ENCODE measurements at regions not wholly inside any gene's neighbourhood (a gene's known extent, or its start where the extent isn't known, plus 50 kb on each side); places are given as distances from the start of the nearest gene placed in this dataset.

- no peaks in the 10 kb centered on the region for H3K27me3 ChIP-seq (ENCODE audit: control insufficient read depth, insufficient read depth, low read length, poor library complexity, severe bottlenecking)
- no peak overlapping the region for H3K4me3 ChIP-seq (ENCODE audit: insufficient read depth, low read depth, low read length)
- WGBS, 2 experiments: 70 to 72% methylated on average over 9 of the region's 9 CpGs
- no peak overlapping the region for H3K27ac ChIP-seq (ENCODE audit: insufficient read depth, low read depth, low read length, poor library complexity, severe bottlenecking)
- no peaks in the 10 kb centered on the region for H3K36me3 ChIP-seq (ENCODE audit: control insufficient read depth, insufficient read depth, low read length)
- H3K9me3 ChIP-seq (ENCODE audit: control insufficient read depth, low read length): no peaks in the 10 kb centered on the region
- peaks cover 14% of the 10 kb centered on the region for H3K4me1 ChIP-seq (ENCODE audit: control insufficient read depth, insufficient read depth, low read length)
Observed at GRCh38 chr16:51592001-51592501, 441.0 kb upstream of the SALL1 start.

DNA sequence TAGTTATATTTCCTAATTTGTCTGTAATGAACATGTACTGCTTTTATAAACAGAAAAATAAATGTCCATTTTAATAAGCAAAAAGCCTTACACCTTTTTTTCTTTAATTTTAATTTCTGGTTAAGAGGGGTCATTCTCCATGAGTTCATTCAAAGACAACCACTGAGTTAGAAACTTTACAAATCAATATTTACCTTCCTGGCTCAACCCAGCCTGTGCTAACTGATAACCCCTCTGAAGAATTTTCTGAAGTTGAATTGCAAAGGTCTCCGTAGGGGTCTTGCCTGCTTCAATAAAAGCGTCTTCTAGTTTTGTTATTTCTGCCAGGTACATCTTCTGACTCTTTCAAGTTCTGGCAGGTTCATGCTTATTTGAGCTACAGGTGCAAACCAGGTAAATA is 440.4 kb upstream of the SALL1 start:
- Histone ChIP-seq H3K4me1 (ENCODE audit: control insufficient read depth, insufficient read depth, low read length) (peaks cover 14% of the 10 kb centered on the region), H3K9me3 (ENCODE audit: control insufficient read depth, low read length) (no peaks in the 10 kb centered on the region), H3K27me3 (ENCODE audit: control insufficient read depth, insufficient read depth, low read length, poor library complexity, severe bottlenecking) (no peaks in the 10 kb centered on the region), H3K27ac (ENCODE audit: insufficient read depth, low read depth, low read length, poor library complexity, severe bottlenecking) (no peak overlapping the region), H3K36me3 (ENCODE audit: control insufficient read depth, insufficient read depth, low read length) (no peaks in the 10 kb centered on the region), H3K4me3 (ENCODE audit: insufficient read depth, low read depth, low read length) (no peak overlapping the region)
- WGBS, 2 experiments: 48 to 49% methylated on average over 2 of the region's 2 CpGs

DNA sequence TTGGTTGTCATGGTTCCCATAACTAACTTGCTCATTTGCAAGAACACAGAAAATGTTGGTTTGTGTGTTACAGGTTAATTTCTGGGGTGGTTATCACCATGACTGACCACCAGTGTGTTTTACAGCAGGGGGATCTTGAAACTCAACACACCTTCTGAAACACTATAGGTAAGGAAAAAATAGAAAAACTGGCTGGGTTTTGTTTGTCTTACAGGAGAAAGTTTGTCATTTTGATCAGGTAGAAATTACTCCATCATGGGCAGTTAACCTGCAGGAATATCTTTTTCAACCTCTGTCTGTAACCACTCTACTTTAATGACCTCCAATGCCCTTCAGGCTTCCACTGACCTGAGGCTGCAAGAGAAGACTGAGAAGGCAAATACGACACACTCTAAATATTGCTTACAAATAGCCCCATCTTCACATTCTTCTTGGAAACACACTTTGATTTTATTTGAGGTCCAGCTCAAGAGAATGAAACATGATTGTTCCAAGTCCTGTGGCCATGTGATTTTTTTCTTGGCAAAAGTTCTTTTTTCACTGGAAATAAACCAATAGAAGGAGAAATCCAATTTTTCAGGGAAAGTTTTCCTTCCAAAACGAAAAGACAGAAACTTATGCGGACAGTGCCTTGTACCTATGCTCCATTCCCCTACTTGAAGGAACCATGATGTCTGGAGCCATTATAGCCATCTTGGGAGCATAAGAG is 428.7 kb upstream of the SALL1 start:
- H3K27ac ChIP-seq (ENCODE audit: insufficient read depth, low read depth, low read length, poor library complexity, severe bottlenecking): no peak overlapping the region
- WGBS, 2 experiments: 94 to 95% methylated on average over 3 of the region's 3 CpGs
- no peaks in the 10 kb centered on the region for H3K36me3 ChIP-seq (ENCODE audit: control insufficient read depth, insufficient read depth, low read length)
- H3K9me3 ChIP-seq (ENCODE audit: control insufficient read depth, low read length): no peaks in the 10 kb centered on the region
- no peaks in the 10 kb centered on the region for H3K27me3 ChIP-seq (ENCODE audit: control insufficient read depth, insufficient read depth, low read length, poor library complexity, severe bottlenecking)
- peaks cover 6% of the 10 kb centered on the region for H3K4me1 ChIP-seq (ENCODE audit: control insufficient read depth, insufficient read depth, low read length)
- no peak overlapping the region for H3K4me3 ChIP-seq (ENCODE audit: insufficient read depth, low read depth, low read length)

DNA sequence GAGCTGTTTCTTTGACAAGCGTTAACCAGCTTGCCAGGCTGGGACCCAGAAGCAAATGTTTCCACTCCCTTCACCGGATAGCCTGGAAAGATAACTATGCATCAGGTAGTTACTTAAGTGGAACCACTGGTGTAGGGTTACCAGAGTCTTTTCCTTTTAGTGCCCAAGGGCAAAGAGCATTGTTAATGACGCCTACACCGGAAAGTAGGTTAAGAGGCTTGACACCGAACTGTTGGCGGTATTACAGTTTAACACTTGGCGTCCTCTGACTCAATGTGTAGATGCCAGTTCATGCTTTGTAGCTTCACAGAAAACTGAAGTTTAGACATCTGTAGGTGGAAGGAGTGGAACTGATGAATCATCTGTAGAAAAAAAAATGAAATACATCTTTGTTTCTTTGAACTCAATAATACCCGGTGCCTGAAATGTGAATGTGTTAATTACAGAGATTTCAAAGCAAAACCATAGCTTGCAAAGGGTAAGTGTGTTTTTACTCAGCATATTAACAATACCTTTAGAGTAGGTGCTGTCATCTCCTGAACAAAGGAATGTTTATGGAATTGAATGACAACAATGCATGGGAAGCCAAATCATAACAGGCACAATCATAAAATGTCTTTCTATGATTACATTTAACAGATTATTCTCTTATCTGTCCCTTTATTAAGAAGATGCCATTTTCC is 426.7 kb upstream of the SALL1 start:
- WGBS, 2 experiments: 78 to 79% methylated on average over 7 to 8 of the region's 8 CpGs
- Histone ChIP-seq H3K27me3 (ENCODE audit: control insufficient read depth, insufficient read depth, low read length, poor library complexity, severe bottlenecking) (no peaks in the 10 kb centered on the region), H3K9me3 (ENCODE audit: control insufficient read depth, low read length) (no peaks in the 10 kb centered on the region), H3K27ac (ENCODE audit: insufficient read depth, low read depth, low read length, poor library complexity, severe bottlenecking) (no peak overlapping the region), H3K4me1 (ENCODE audit: control insufficient read depth, insufficient read depth, low read length) (peaks cover 6% of the 10 kb centered on the region), H3K4me3 (ENCODE audit: insufficient read depth, low read depth, low read length) (no peak overlapping the region), H3K36me3 (ENCODE audit: control insufficient read depth, insufficient read depth, low read length) (no peaks in the 10 kb centered on the region)

DNA sequence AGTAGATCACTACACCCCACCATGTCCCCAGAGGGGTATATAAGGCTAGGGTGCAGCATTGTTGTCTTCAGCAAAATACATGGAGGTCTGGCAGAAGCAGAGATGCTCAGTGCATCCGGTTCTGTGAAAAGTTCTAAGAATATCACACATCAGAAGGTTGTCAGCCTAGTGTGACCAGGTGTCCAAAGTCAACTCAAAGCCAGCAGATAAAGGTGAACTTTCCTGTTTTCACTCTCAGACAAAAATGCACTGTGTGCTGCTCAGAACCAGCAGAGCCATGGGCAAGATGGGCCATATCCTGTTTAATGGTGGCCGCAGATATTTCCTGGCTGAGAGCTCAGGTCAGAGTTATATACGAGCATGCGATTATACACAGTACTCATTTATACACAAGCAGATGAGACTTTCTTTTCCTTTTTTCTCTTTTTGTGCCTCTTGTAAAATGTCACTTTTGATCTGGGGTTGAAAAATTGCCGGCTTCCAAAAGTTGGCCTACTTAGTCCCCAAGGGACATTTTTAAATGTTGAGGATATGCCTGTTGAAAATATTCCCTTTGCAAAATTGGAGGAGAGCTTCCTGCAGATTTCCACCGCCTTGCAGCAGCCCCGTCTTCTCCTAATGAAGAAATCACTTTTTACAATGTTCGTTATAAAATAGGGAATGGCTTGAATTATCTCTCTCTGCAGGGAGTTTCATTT is 425.6 kb upstream of the SALL1 start:
- peaks cover 6% of the 10 kb centered on the region for H3K4me1 ChIP-seq (ENCODE audit: control insufficient read depth, insufficient read depth, low read length)
- H3K36me3 ChIP-seq (ENCODE audit: control insufficient read depth, insufficient read depth, low read length): no peaks in the 10 kb centered on the region
- no peak overlapping the region for H3K4me3 ChIP-seq (ENCODE audit: insufficient read depth, low read depth, low read length)
- 93 to 97% methylated on average over 8 of the region's 8 CpGs for WGBS, 2 experiments
- no peaks in the 10 kb centered on the region for H3K27me3 ChIP-seq (ENCODE audit: control insufficient read depth, insufficient read depth, low read length, poor library complexity, severe bottlenecking)
- no peak overlapping the region for H3K27ac ChIP-seq (ENCODE audit: insufficient read depth, low read depth, low read length, poor library complexity, severe bottlenecking)
- H3K9me3 ChIP-seq (ENCODE audit: control insufficient read depth, low read length): no peaks in the 10 kb centered on the region

DNA sequence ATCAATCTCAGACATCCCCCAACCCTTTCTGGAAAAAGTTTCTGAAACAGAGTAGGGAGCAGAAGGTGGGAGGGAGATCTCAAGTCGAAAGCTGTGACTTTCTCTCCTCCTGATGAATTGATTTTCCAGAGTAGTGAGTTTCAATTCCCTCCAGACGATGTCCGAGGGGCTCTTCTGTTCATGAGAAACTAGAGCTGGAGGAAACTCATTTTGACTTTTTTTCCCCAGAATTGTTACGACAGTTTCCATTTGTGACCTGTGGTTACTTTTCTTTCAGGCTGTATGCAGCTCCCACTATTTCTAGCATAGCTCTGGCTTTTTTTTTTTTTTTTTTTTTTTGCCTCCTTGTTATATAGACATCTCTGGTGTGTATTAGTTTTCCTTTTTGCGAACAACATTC is 422.1 kb upstream of the SALL1 start:
- Histone ChIP-seq H3K4me1 (ENCODE audit: control insufficient read depth, insufficient read depth, low read length) (peaks cover 10% of the 10 kb centered on the region), H3K36me3 (ENCODE audit: control insufficient read depth, insufficient read depth, low read length) (no peaks in the 10 kb centered on the region)

DNA sequence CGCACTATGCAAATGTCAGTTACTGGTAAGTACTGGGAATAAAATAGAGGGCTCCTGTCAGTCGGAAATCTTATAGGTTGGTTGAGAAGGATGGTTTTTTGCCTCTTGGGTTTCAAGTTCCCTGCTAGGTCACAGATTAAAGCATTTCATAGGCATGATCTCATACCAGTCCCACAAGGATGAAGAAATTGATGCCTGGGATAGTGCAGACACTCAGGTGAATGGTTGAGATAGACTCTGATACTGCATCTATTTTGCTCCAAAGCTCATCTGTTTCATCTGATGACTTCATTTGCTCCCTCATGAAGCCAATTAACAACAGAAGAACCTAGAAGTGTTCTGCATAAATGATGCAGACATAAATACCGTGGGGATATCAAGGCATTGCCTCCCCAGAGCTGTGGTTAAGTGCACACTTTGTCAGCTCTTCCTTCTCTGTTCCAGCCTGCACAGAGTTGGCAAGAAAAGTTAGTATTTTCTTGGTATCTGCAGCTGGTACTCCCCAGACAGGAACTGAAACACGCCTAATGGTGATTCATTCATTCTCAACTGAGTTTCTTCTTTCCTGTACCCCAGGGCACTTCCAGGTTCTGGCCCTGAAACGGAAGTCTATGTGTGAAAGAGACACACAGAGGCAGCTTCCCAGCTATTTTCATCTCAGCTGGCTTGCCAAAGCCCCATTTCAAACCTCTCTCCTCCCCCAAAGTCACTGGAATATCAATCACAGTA is 418.3 kb upstream of the SALL1 start:
- WGBS, 2 experiments: 91 to 92% methylated on average over 5 of the region's 5 CpGs
- H3K4me1 ChIP-seq (ENCODE audit: control insufficient read depth, insufficient read depth, low read length): peaks cover 4% of the 10 kb centered on the region
- H3K27ac ChIP-seq (ENCODE audit: insufficient read depth, low read depth, low read length, poor library complexity, severe bottlenecking): no peak overlapping the region

More for the DNA sequence above, 422.1 kb upstream of the SALL1 start:
- Histone ChIP-seq H3K9me3 (ENCODE audit: control insufficient read depth, low read length) (no peaks in the 10 kb centered on the region), H3K27me3 (ENCODE audit: control insufficient read depth, insufficient read depth, low read length, poor library complexity, severe bottlenecking) (no peaks in the 10 kb centered on the region), H3K4me3 (ENCODE audit: insufficient read depth, low read depth, low read length) (no peak overlapping the region), H3K27ac (ENCODE audit: insufficient read depth, low read depth, low read length, poor library complexity, severe bottlenecking) (no peak overlapping the region)
- WGBS, 2 experiments: 84 to 87% methylated on average over 4 of the region's 5 CpGs

DNA sequence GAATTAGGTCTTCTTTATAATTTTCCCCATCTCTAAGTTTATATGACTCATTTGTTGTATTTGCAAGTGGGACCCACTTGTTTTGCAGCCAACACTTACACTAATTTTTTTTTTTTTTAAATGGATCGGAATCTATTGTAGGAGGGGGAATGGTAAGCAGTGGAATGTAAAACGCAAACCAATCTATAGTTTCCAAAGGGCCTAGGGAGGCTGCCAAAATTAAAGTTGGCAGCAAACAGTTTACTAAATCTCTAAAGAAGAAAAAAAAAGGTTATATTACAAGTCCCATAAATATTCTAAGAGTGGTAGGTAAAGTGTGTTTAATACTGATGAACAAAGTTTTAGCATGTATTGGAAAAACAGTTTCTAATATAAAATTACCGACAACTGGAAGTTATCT is 416.8 kb upstream of the SALL1 start:
- Histone ChIP-seq H3K36me3 (ENCODE audit: control insufficient read depth, insufficient read depth, low read length) (no peaks in the 10 kb centered on the region), H3K4me3 (ENCODE audit: insufficient read depth, low read depth, low read length) (no peak overlapping the region), H3K27ac (ENCODE audit: insufficient read depth, low read depth, low read length, poor library complexity, severe bottlenecking) (no peak overlapping the region), H3K4me1 (ENCODE audit: control insufficient read depth, insufficient read depth, low read length) (peaks cover 4% of the 10 kb centered on the region), H3K9me3 (ENCODE audit: control insufficient read depth, low read length) (no peaks in the 10 kb centered on the region), H3K27me3 (ENCODE audit: control insufficient read depth, insufficient read depth, low read length, poor library complexity, severe bottlenecking) (no peaks in the 10 kb centered on the region)
- 100% methylated on average over 3 of the region's 3 CpGs; no CpG with 5 or more reads in 1 of the 2 experiments for WGBS, 2 experiments

More for the DNA sequence above, 418.3 kb upstream of the SALL1 start:
- H3K4me3 ChIP-seq (ENCODE audit: insufficient read depth, low read depth, low read length): no peak overlapping the region
- H3K27me3 ChIP-seq (ENCODE audit: control insufficient read depth, insufficient read depth, low read length, poor library complexity, severe bottlenecking): no peaks in the 10 kb centered on the region
- H3K36me3 ChIP-seq (ENCODE audit: control insufficient read depth, insufficient read depth, low read length): no peaks in the 10 kb centered on the region
- no peaks in the 10 kb centered on the region for H3K9me3 ChIP-seq (ENCODE audit: control insufficient read depth, low read length)

DNA sequence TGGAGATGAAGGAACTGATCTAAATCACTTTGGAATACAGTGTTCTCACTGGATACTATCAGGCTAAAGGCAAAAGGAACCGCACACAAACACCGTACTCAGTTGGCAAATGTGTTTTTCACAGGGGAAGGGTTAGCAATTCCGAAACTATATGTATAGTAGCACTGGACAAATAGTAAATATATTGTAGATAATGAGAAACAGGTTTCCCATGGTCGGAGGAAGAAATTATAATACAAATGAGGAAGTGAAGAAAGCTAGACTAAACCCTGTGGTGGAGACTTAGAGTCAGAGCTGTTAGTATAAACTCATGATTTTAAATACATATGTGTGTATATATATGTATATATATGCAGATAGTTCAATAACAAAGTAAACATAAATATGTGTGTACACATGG is 414.1 kb upstream of the SALL1 start:
- no peaks in the 10 kb centered on the region for H3K36me3 ChIP-seq (ENCODE audit: control insufficient read depth, insufficient read depth, low read length)
- H3K9me3 ChIP-seq (ENCODE audit: control insufficient read depth, low read length): no peaks in the 10 kb centered on the region
- no peak overlapping the region for H3K4me3 ChIP-seq (ENCODE audit: insufficient read depth, low read depth, low read length)
- no peaks in the 10 kb centered on the region for H3K27me3 ChIP-seq (ENCODE audit: control insufficient read depth, insufficient read depth, low read length, poor library complexity, severe bottlenecking)
- H3K4me1 ChIP-seq (ENCODE audit: control insufficient read depth, insufficient read depth, low read length): peaks cover 4% of the 10 kb centered on the region
- no peak overlapping the region for H3K27ac ChIP-seq (ENCODE audit: insufficient read depth, low read depth, low read length, poor library complexity, severe bottlenecking)
- WGBS, 2 experiments: 96 to 99% methylated on average over 4 of the region's 4 CpGs
